HG03025 (cell line): ENCODE measurements at regions not wholly inside any gene's neighbourhood (a gene's known extent, or its start where the extent isn't known, plus 50 kb on each side); places are given as distances from the start of the nearest gene placed in this dataset.
"Not testable (repeated sequence)": the region's sequence is repeated elsewhere in the genome, so short reads cannot be mapped to it uniquely, and the experiment has no call there.

Experiments used
- ATAC-seq: cut with Tn5 transposase; IDR thresholded peaks from one replicate; pipeline ENCODE4 v1.9.1; 2021; ENCODE audit warnings: mild to moderate bottlenecking, moderate library complexity; ENCODE audit not compliant: unreplicated experiment, low FRiP score

GRCh38 chr16:13448346-13448745, 471.6 kb upstream of the ERCC4 start:
- ATAC-seq, result no peak

GRCh38 chr16:13453325-13453724, 466.6 kb upstream of the ERCC4 start:
- ATAC-seq, result no peak

- ATAC-seq, result no peak
Observed at GRCh38 chr16:13453938-13454553, 465.9 kb upstream of the ERCC4 start.

- no peak for ATAC-seq
Observed at GRCh38 chr16:13463619-13464018, 456.3 kb upstream of the ERCC4 start.

GRCh38 chr16:13471036-13471435, 448.9 kb upstream of the ERCC4 start:
- ATAC-seq, result no peak

- no peak for ATAC-seq
Observed at GRCh38 chr16:13478991-13479390, 441.0 kb upstream of the ERCC4 start.

- ATAC-seq, result no peak
Observed at GRCh38 chr16:13479549-13479948, 440.4 kb upstream of the ERCC4 start.

- ATAC-seq, result no peak
Observed at GRCh38 chr16:13480801-13481200, 439.2 kb upstream of the ERCC4 start.

- no peak for ATAC-seq
Observed at GRCh38 chr16:13483121-13483520, 436.8 kb upstream of the ERCC4 start.

- not testable (repeated sequence) for ATAC-seq
Observed at GRCh38 chr16:13489416-13489815, 430.5 kb upstream of the ERCC4 start.

- no peak for ATAC-seq
Observed at GRCh38 chr16:13492046-13492445, 427.9 kb upstream of the ERCC4 start.

- ATAC-seq, result no peak
Observed at GRCh38 chr16:13503960-13504635, 415.9 kb upstream of the ERCC4 start.

- no peak for ATAC-seq
Observed at GRCh38 chr16:13507530-13507929, 412.4 kb upstream of the ERCC4 start.

- no peak for ATAC-seq
Observed at GRCh38 chr16:13510425-13511151, 409.4 kb upstream of the ERCC4 start.

GRCh38 chr16:13517841-13518240, 402.1 kb upstream of the ERCC4 start:
- ATAC-seq, result no peak

- ATAC-seq, result no peak
Observed at GRCh38 chr16:13519871-13520270, 400.1 kb upstream of the ERCC4 start.

GRCh38 chr16:13521356-13521755, 398.6 kb upstream of the ERCC4 start:
- ATAC-seq, result no peak

GRCh38 chr16:13527332-13527731, 392.6 kb upstream of the ERCC4 start:
- ATAC-seq, result no peak

- ATAC-seq, result no peak
Observed at GRCh38 chr16:13528691-13529090, 391.3 kb upstream of the ERCC4 start.

- ATAC-seq, result no peak
Observed at GRCh38 chr16:13529193-13529982, 390.6 kb upstream of the ERCC4 start.

GRCh38 chr16:13540771-13541170, 379.2 kb upstream of the ERCC4 start:
- ATAC-seq, result no peak
